H1 (cell line): ENCODE measurements at regions not wholly inside any gene's neighbourhood (a gene's known extent, or its start where the extent isn't known, plus 50 kb on each side); places are given as distances from the start of the nearest gene placed in this dataset.

Experiments used
- CEBPB ChIP-seq: IDR thresholded peaks from 2 replicates; pipeline ENCODE4 v1.6.1; 2012; ENCODE audit warnings: low read depth, low read length
- CHD2 ChIP-seq: IDR thresholded peaks from 2 replicates; pipeline ENCODE4 v1.6.1; 2012; ENCODE audit warnings: low read length, improper control_type of control experiment
- HDAC2 ChIP-seq, 2 experiments: fragments of 300-600 bp in 1 of 2; sonication (generic) in 1 of 2; IDR thresholded peaks; 2 replicates each; pipeline ENCODE4 v1.6.1; 2011 to 2012; ENCODE audit warnings: low read depth in 2 of 2, low read length in 2 of 2, mild to moderate bottlenecking in 2 of 2, moderate library complexity in 2 of 2, borderline replicate concordance in 1 of 2, inconsistent platforms in 1 of 2
- KDM1A ChIP-seq: fragments of 200-600, 300-600 bp; sonication (generic); IDR thresholded peaks from 2 replicates; pipeline ENCODE4 v1.7.1; 2016; ENCODE audit warnings: mild to moderate bottlenecking, low read length, borderline replicate concordance
- MAFK ChIP-seq: IDR thresholded peaks from 2 replicates; pipeline ENCODE4 v1.6.1; 2012; ENCODE audit warnings: low read depth, mild to moderate bottlenecking, improper control_type of control experiment, low read length
- POLR2A ChIP-seq, 2 experiments: IDR thresholded peaks; 1 replicate in 1 of 2; 2 replicates in 1 of 2; pipeline ENCODE4 v1.6.1; 2011; ENCODE audit warnings: low read depth in 2 of 2, low read length in 2 of 2, mild to moderate bottlenecking in 2 of 2; ENCODE audit errors: control extremely low read depth in 1 of 2
- POLR2AphosphoS5 ChIP-seq: IDR thresholded peaks from 2 replicates; pipeline ENCODE4 v1.6.1; 2011; ENCODE audit warnings: low read depth, low read length
- RAD21 ChIP-seq, 2 experiments: IDR thresholded peaks in 1 of 2; conservative IDR thresholded peaks in 1 of 2; 2 replicates each; pipeline ENCODE4 v1.6.1; 2011; ENCODE audit warnings: low read depth in 2 of 2, low read length in 2 of 2, improper control_type of control experiment in 1 of 2, inconsistent platforms in 1 of 2, mild to moderate bottlenecking in 1 of 2, moderate library complexity in 1 of 2
- SAP30 ChIP-seq: fragments of 300-600 bp; sonication (generic); IDR thresholded peaks from 2 replicates; pipeline ENCODE4 v1.7.1; 2012; ENCODE audit warnings: low read length, moderate library complexity, mild to moderate bottlenecking, inconsistent platforms; ENCODE audit not compliant: insufficient read depth, insufficient replicate concordance
- SIN3A ChIP-seq, 2 experiments: IDR thresholded peaks in 1 of 2; conservative IDR thresholded peaks in 1 of 2; 2 replicates each; pipeline ENCODE4 v1.6.1; 2011 to 2012; ENCODE audit warnings: low read length in 2 of 2, improper control_type of control experiment in 1 of 2, low read depth in 1 of 2, mild to moderate bottlenecking in 1 of 2
- SUZ12 ChIP-seq: fragments of 200-600 bp; sonication (generic); IDR thresholded peaks from 2 replicates; pipeline ENCODE4 v1.6.1; 2012; ENCODE audit warnings: mild to moderate bottlenecking, inconsistent platforms, low read length, moderate library complexity, mixed read lengths
- ZNF274 ChIP-seq: IDR thresholded peaks from 2 replicates; pipeline ENCODE4 v1.7.0; 2012; ENCODE audit warnings: low read length, borderline replicate concordance; ENCODE audit errors: extremely low read depth
- TF ChIP-seq, protein P1 (sequence below), 3 experiments: IDR thresholded peaks; 1 replicate in 2 of 3; 2 replicates in 1 of 3; pipeline versions ENCODE4 v1.5.1 to v1.6.1; 2011; ENCODE audit warnings: low read length in 3 of 3, mild to moderate bottlenecking in 3 of 3, inconsistent platforms in 2 of 3, low read depth in 1 of 3, moderate library complexity in 1 of 3; ENCODE audit not compliant: insufficient read depth in 1 of 3; ENCODE audit errors: control extremely low read depth in 1 of 3

DNA sequence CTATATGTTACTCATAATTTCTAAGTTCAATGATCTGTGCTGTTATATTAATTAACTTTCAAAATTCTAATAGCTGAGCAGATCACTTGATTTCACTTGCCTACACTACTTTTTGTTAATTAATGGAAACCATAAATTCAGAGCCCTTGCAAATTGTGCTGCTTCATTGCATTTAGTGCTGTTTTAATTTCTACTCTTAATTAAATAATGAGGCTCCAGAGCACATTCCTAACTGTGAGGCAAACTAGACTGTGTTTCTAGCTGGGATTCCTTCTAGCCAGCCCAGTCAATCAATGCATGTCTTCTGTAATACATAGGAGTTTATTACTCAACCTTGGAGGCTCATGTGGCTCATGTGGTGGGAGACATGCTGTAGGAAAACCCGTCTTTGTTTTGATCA, 301.1 kb upstream of the GOLIM4 start:
- TF ChIP-seq CHD2: no peak
- TF ChIP-seq, protein P1, sequence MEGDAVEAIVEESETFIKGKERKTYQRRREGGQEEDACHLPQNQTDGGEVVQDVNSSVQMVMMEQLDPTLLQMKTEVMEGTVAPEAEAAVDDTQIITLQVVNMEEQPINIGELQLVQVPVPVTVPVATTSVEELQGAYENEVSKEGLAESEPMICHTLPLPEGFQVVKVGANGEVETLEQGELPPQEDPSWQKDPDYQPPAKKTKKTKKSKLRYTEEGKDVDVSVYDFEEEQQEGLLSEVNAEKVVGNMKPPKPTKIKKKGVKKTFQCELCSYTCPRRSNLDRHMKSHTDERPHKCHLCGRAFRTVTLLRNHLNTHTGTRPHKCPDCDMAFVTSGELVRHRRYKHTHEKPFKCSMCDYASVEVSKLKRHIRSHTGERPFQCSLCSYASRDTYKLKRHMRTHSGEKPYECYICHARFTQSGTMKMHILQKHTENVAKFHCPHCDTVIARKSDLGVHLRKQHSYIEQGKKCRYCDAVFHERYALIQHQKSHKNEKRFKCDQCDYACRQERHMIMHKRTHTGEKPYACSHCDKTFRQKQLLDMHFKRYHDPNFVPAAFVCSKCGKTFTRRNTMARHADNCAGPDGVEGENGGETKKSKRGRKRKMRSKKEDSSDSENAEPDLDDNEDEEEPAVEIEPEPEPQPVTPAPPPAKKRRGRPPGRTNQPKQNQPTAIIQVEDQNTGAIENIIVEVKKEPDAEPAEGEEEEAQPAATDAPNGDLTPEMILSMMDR (IDR thresholded peaks at IDR 0.05; ENCODE audit: control extremely low read depth in 1 of 3, insufficient read depth in 1 of 3, low read depth in 1 of 3, low read length in 3 of 3): no peak
- TF ChIP-seq RAD21 (IDR thresholded peaks at IDR 0.05 in 1 of 2, conservative IDR thresholded peaks at IDR 0.05 in 1 of 2; ENCODE audit: low read depth in 2 of 2, low read length in 2 of 2): no peak
- TF ChIP-seq HDAC2 (IDR thresholded peaks at IDR 0.05; ENCODE audit: borderline replicate concordance in 1 of 2, low read depth in 2 of 2, low read length in 2 of 2): no peak
- TF ChIP-seq SIN3A (conservative IDR thresholded peaks at IDR 0.05 in 1 of 2, IDR thresholded peaks at IDR 0.05 in 1 of 2; ENCODE audit: low read depth in 1 of 2, low read length in 2 of 2): no peak
- TF ChIP-seq POLR2A (IDR thresholded peaks at IDR 0.05; ENCODE audit: control extremely low read depth in 1 of 2, low read depth in 2 of 2, low read length in 2 of 2): no peak
- no peak for TF ChIP-seq SUZ12
- TF ChIP-seq ZNF274: no peak
- no peak for TF ChIP-seq POLR2AphosphoS5
- TF ChIP-seq SAP30: no peak
- TF ChIP-seq KDM1A: no peak
- TF ChIP-seq MAFK: no peak
- TF ChIP-seq CEBPB: no peak
